ENCODE measurements at regions not wholly inside any gene's neighbourhood (a gene's known extent, or its start where the extent isn't known, plus 50 kb on each side); places are given as distances from the start of the nearest gene placed in this dataset.

GRCh38 chr9:107703651-107704050 lies 214.1 kb upstream of the KLF4 start:
- TF ChIP-seq, protein P1, sequence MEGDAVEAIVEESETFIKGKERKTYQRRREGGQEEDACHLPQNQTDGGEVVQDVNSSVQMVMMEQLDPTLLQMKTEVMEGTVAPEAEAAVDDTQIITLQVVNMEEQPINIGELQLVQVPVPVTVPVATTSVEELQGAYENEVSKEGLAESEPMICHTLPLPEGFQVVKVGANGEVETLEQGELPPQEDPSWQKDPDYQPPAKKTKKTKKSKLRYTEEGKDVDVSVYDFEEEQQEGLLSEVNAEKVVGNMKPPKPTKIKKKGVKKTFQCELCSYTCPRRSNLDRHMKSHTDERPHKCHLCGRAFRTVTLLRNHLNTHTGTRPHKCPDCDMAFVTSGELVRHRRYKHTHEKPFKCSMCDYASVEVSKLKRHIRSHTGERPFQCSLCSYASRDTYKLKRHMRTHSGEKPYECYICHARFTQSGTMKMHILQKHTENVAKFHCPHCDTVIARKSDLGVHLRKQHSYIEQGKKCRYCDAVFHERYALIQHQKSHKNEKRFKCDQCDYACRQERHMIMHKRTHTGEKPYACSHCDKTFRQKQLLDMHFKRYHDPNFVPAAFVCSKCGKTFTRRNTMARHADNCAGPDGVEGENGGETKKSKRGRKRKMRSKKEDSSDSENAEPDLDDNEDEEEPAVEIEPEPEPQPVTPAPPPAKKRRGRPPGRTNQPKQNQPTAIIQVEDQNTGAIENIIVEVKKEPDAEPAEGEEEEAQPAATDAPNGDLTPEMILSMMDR (optimal IDR thresholded peaks at IDR 0.05 in 1 of 3, IDR thresholded peaks at IDR 0.05 in 1 of 3, conservative IDR thresholded peaks at IDR 0.05 in 1 of 3; ENCODE audit: extremely low read depth in 1 of 3, insufficient read depth in 2 of 3, low read length in 3 of 3): no peak
- no peak for TF ChIP-seq EZH2 (IDR thresholded peaks at IDR 0.05; ENCODE audit: low read length)

Data from keratinocyte (primary cell).